ENCODE measurements at regions not wholly inside any gene's neighbourhood (a gene's known extent, or its start where the extent isn't known, plus 50 kb on each side); places are given as distances from the start of the nearest gene placed in this dataset.
"Not testable (repeated sequence)": the region's sequence is repeated elsewhere in the genome, so short reads cannot be mapped to it uniquely, and the experiment has no call there.

- no peak for DNase-seq
Observed at GRCh38 chr4:24363751-24364150, 220.6 kb downstream of the DHX15 start.

- no peak for DNase-seq
Observed at GRCh38 chr4:24352112-24352511, 232.2 kb downstream of the DHX15 start.

- DNase-seq: not testable (repeated sequence)
Observed at GRCh38 chr4:24349168-24349996, 235.0 kb downstream of the DHX15 start.

DNA sequence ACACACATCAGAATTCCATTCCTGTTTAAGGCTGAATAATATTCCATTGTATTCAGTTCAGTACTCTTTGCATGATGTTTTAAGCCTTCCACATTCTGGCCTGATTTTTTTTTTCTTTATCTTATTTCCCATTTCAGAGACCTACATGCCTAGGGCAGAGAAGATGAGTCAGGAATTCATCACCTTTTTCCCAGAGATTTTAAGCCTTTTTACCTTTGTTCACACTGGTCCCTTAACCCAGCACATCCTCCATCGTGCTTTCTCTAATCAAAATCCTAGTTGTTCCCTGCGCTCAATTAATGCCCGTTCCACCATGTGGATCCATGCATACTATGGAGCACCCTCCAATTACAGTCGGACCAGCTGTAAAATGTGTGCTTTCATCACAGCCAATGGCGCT is 245.1 kb downstream of the DHX15 start:
- DNase-seq: no peak

- no peak for DNase-seq
Observed at GRCh38 chr4:24337451-24338190, 246.7 kb downstream of the DHX15 start.

GRCh38 chr4:24335616-24336015 is 248.7 kb downstream of the DHX15 start:
- no peak for DNase-seq

DNA sequence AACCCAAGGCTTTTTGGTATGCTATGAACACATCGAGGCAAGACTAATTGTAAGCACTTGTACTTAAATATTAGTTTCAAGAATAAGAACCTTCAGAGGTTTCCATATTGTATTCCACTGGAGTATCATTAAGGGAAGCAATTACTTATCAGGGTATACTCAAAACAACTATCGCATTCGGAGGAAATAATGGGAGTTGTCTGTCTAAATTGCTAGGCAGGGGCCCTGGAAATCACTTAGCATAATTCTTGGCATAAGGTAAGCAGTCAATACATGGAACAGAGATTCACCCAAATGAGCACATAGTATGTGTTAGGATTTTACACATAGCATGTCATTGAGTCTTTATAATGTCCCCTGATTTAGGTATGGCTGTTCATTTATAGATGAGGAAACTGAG is 249.4 kb downstream of the DHX15 start:
- DNase-seq: no peak

DNA sequence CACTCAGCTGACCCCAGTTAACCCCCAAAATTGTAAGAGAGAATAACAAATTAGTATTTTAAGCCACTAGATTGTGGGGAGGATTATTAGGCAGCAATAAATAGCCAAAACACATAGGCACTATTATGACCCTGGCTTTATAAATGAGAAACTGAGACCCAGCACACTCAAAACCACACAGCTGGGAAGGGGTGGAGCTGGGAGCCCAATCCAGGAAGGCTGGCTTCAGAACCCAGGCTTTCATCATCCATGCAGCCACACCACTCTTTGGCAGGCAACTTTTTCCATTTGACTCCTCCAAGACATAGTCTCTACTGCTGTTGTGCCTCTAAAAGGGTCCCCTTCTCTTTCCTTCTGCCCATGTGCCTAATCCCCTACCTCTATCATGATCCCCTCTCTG is 253.8 kb downstream of the DHX15 start:
- no peak for DNase-seq

DNA sequence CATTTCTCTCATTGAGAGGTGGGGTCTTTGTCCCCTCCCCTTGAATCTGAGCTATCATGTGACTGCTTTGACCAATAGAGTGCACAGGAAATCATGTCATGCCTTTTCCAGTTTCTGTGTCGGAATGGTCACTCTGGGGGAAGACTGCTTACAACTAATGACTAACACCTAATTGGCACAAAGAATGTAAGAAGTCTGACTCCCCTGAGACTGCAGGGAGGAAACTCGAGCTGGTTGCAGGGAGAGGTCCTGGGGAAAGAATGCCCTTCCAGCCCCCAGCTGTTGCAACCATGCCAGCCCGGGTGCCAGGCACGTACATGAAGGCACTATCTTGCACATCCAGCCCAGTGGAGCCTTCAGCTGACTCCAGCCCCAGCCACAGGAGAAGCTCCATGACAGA is 254.2 kb downstream of the DHX15 start:
- peak; percentile 22 for DNase-seq

- DNase-seq: no peak
Observed at GRCh38 chr4:24328711-24329110, 255.6 kb downstream of the DHX15 start.

GRCh38 chr4:24328310-24328709 is 256.0 kb downstream of the DHX15 start:
- DNase-seq: no peak

DNA sequence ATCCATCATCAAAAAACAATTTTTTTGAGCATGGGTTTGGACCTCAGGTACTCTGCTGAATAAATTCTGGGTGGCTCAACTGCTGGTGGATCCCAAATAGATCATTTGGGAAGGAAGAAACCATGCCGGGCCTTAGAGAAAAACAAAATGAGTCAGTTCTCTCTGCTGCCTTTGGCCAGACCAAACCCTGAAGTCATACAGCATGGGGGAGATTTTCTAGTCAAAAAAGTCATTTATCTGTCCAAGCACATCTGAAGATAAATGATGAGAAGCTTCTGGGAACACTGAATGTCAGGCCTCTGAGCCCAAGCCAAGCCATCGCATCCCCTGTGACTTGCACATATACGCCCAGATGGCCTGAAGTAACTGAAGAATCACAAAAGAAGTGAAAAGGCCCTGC is 261.4 kb downstream of the DHX15 start:
- DNase-seq: no peak

DNA sequence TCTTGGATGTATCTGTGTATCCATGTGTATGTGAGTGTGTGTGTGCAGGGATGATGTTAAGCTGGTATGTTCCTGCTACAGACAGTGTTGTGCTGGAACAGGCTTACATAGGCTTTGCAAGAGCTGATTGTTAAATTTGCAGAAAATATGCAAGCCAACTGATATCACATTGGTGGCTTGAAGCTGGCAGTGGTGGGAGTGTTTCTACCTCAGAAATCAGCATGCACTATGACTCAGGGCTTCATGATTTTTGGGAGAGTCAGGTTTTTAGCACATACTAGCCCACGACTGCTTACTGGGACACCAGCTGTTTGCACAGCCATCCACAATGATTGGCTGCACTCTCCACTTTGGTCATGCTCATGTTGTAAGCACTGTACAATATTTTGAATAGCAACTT is 261.8 kb downstream of the DHX15 start:
- DNase-seq: peak; percentile 38

DNA sequence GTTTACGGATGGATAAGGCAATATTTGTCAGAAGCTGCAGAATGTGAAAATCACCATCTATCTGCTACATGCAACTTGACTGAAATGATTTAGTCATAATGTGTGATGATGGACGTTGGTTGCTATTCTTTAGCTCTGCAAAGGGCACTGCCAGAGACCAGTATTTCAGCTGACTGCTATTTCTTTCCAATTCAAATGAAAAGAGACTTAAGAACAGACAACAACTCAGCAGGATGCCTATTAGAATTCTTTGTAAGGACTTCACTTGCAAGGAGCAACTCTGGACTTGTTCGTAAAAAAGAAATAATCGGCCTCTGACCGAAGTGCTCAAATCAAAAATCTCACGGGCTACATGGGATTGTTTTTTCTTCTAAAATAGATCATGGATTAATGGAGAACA is 262.7 kb downstream of the DHX15 start:
- peak; percentile 1 for DNase-seq

DNA sequence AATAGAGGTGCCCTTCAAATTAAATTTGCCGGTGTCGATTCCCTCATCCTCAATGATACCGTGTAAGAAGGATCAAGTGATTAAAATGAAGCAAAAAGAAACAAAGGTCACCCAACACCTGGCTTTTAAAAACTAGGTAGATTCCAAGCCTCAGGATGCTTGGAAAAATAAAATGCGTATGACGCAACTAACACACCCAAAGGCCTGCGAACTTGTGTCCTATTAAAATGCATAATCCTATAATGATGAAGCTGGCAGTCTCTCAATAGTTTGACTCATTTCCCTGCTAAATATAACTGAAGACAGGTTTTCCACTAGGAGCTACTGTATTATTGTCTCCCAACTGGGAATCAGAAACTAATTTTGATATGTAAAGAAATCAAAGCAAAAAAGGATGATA is 263.2 kb downstream of the DHX15 start:
- peak; percentile 79 for DNase-seq

DNA sequence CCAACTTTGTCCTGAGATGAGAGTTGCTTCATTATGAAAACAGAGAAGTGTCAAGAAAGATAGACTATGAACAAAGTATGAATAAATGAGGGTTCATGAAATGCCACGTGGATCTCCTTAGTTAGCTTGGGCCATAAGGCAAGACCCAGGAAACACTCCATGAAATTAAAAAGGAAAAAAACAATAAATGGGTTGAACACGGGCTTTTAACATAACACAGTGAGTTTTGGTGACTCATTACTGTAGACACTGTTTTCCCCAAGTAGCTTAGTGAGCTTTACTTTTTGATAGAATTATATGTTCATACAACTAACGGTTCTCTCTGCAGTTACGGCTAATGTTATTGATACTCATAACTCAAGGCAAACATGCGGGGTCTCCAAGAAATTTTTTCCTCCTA is 265.0 kb downstream of the DHX15 start:
- no peak for DNase-seq

DNA sequence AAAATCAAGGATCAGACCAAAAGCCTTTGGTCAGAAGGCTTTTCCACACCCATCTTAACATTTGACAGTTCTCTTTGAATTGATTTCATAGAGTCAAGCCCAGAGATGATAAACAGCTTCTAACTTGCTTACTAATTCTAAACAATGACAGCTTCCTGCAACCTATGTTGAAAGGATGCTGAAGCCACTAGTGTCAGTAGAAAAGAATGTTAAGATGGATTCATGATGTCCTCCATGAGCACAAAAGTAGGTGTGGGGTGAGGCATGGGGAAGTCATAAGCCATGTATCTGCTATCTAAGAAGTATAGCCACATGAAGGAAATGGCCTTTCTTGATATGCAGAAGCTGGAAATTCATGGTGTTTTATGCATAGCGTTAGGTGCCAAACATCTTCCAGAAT is 269.3 kb downstream of the DHX15 start:
- no peak for DNase-seq

GRCh38 chr4:24312261-24312913 is 272.0 kb downstream of the DHX15 start:
- no peak for DNase-seq

DNA sequence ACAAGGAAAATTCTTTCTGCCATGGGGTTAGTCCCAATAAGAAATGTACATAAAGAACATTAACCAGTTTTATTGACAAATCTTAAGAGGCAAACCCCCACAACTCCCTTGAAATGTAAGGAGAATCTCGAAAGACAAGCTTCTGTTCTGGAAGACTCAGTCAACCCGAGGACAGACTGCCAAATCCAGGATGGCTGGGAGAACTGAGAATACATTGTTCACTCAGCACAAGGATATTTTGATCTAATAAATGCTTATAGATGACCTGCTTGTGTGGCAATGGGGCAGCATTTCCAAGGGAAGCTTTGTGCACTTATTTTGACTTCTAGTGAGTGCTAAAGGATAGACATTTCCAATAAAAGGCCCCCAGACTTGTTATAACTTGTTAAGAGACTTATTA is 280.4 kb downstream of the DHX15 start:
- DNase-seq: no peak

DNA sequence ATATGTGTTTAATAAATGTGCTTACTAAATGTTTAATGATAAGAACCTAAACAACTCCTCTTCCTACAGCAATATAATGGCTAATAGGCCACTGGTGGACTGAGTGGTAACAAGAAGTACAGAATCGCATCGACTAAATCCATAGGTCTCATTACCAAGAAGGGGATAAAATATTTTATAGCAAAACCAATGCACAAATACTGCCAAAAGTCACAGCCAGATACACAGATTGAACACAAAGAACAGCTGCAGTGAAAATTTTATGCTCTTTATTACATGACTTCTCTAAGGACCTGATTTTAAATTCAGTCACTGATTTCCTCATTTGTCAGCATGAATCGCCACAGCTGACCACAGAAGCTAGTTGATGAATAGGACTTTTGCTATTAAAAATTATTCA is 285.4 kb downstream of the DHX15 start:
- DNase-seq: no peak

- DNase-seq: no peak
Observed at GRCh38 chr4:24287096-24287495, 297.3 kb downstream of the DHX15 start.

DNA sequence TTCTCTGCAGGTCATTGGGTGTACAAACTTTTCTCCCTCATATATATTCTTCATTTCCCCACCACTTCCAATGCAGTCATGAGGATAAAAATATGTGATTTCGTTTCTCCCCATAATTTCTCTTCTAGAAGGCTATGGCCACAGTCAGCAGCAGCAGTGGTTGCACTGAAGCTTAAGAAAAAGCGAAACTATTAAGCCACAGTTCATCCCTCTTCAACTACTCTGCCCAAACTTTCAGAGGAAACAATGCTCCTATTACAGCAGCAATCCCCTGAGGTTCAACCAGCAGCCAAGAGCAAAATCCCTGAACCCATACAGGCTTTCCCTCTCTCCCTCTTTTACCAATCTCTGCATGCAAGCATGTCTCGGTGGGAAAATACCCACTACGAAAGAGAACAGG is 298.6 kb downstream of the DHX15 start:
- no peak for DNase-seq

- no peak for DNase-seq
Observed at GRCh38 chr4:24282446-24282845, 301.9 kb downstream of the DHX15 start.

DNA sequence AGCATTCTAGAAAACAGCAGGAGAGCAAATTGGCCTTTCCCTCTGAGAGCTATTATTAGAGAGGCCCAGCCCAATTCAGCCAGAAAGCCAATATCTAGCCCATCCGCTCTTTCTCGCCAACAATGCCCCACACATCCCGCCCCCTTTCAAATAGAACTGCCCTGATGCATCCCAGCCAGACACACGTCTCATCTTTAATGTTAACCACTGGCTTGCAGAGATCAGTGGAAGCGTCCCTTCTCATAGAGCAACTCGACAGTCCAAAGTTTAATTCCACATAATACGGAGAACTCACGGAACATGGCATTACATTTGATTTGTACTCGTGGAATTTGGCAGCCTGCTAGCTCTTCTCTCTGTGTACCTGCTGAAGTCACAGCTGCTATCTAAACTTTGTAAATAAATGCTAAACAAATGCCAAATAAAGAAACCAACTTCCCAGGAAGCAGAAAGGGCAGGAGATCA is 304.4 kb downstream of the DHX15 start:
- DNase-seq: no peak
